T-helper 2 cell treated with Interferon-gamma antibody and Interleukin-4, amounts not matched to agents 100 ng/mL and 5 ng/mL, for 36 hours (primary cell): ENCODE measurements at regions not wholly inside any gene's neighbourhood (a gene's known extent, or its start where the extent isn't known, plus 50 kb on each side); places are given as distances from the start of the nearest gene placed in this dataset.

Experiments used
- intact Hi-C: fragments of 100-400 bp; cut with micrococcal nuclease; formaldehyde crosslinking; loops from one replicate; pipeline ENCODE4 v1.15.1; 2023

GRCh38 chr2:145992572-145992971 is 1472.7 kb upstream of the ZEB2 start:
- intact Hi-C loops, result no loop called here

GRCh38 chr2:145987793-145988192 is 1467.9 kb upstream of the ZEB2 start:
- intact Hi-C loops, result no loop called here

- intact Hi-C loops, result no loop called here
Observed at GRCh38 chr2:145985517-145985916, 1465.6 kb upstream of the ZEB2 start.

DNA sequence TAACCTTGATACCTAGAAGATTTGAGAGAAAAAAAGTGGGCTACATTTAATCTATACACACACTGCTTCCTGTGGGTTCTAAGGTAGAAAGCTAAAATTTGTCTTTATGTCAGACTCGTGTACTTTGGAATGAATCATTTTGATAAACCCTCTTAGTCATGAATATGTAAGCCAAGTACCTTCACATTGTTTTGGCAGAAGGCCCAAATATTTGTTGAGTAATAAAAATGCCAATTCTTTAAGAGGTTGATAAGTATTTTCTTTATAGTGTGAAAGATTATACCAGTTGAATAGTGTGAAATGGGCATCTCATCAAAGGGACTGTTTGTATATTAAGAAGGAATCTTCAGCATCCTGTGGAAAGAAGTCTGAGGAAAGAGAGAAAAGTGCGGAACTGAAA is 1464.7 kb upstream of the ZEB2 start:
- intact Hi-C loops, result no loop called here

GRCh38 chr2:145980318-145980717 is 1460.4 kb upstream of the ZEB2 start:
- intact Hi-C loops, result no loop called here

- intact Hi-C loops, result no loop called here
Observed at GRCh38 chr2:145975406-145975805, 1455.5 kb upstream of the ZEB2 start.

- intact Hi-C loops, result no loop called here
Observed at GRCh38 chr2:145961846-145962245, 1441.9 kb upstream of the ZEB2 start.

- intact Hi-C loops, result no loop called here
Observed at GRCh38 chr2:145960479-145961163, 1440.7 kb upstream of the ZEB2 start.

GRCh38 chr2:145958611-145959010 is 1438.7 kb upstream of the ZEB2 start:
- intact Hi-C loops, result no loop called here

DNA sequence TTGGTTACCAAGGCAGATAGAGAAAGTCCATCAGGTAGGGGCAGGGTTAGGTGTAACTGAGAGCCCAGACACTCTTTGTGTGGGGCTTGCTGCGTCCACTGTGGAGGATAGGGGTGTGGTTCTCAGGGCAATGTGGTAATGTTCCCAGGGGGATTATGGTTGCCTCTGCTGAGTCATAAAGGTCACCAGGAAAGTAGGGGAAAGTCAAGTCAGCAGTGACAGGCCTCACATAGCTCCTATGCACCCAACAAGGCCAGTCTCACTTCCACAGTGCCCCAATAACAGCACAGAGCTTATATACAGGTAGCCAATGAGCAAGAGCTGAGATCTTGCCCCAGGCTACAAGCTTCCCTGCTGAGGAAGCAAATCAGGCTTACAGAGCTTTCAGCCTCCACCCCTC is 1438.0 kb upstream of the ZEB2 start:
- intact Hi-C loops, result no loop called here

- intact Hi-C loops, result no loop called here
Observed at GRCh38 chr2:145939949-145940348, 1420.0 kb upstream of the ZEB2 start.

GRCh38 chr2:145935016-145935415 is 1415.1 kb upstream of the ZEB2 start:
- intact Hi-C loops, result no loop called here

DNA sequence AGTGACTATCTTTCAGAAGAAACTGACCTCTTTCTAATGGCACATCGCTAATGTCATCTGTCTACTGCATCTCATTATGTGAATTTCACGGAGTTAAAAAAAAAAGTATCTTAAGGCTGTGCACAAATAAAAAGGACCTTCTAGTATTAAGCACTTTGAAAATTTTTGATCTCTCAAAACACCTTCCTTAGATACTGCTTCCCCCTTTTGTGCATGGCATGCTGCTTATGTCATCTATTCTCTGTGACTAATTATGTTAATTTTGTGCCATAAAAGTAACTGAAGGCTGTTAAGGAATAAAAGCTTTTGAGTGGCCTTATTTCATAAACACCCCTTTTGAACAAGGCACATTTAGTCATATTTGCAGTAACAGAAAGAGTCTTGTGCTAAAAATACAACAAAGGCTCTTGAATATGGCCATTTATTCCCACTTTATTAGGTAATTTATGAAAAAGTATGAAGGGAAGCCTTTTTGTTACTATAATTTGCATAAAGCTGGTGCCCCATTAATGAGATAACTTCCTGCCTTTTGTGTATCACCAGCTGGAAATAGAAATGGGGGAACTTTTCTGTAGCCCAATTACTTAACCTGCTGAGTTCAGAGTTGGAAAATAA is 1412.0 kb upstream of the ZEB2 start:
- intact Hi-C loops, result no loop called here

GRCh38 chr2:145930318-145930717 is 1410.4 kb upstream of the ZEB2 start:
- intact Hi-C loops, result no loop called here

DNA sequence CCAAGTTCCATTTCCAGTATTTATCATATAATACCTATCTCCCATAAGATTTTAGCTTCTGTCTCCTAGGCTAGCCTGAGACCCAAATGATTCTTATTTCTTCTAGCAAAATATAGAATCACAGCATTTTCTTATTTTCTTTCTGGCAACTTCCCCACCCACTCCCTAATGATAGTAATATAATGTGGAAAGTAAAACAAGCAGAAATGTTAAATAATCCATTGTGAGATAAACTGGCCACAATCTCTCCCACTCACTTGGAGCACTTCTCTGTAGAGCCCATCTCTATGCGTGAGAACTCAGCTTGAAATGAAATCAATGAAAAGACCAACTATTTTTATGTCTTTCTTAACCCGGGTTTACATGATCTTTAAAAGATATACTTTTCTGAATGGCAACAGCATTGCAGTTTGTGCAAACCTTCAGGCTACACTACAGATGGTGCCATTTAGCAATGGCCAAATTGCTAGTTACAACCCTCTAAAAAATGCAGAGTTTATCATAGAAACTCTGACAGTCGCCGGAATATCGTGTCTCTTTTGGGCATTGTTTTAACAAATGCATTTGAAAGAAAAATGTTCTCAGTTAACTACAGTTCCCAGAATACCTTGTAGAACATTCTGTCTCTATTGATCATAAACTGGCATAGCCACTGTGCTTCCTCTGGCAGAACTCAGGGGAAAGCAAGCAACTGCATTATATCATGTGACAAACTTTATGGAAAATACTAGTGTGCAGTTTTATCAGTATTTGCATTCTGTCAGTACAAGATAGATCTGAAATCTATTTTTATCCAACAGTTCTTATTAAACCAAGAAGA is 1407.4 kb upstream of the ZEB2 start:
- intact Hi-C loops, result no loop called here

GRCh38 chr2:145925591-145925990 is 1405.7 kb upstream of the ZEB2 start:
- intact Hi-C loops, result no loop called here

- intact Hi-C loops, result no loop called here
Observed at GRCh38 chr2:145919477-145919876, 1399.6 kb upstream of the ZEB2 start.

GRCh38 chr2:145918951-145919350 is 1399.0 kb upstream of the ZEB2 start:
- intact Hi-C loops, result no loop called here

DNA sequence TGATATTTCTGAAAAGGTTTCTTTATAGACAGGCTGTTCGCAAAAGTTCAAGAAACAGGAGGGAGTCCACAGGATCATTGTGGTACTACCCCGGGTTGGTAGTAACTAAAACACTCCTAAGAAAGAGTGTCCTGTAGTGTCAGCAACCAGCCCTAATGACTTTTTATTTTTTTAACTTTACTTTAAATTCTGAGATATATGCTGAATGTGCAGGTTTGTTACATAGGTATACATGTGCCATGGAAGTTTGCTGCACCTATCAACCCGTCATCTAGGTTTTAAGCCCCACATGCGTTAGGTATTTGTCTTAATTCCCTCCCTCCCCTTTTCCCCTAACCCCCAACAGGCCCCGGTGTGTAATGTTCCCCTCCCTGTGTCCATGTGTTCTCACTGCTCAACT is 1396.9 kb upstream of the ZEB2 start:
- intact Hi-C loops, result no loop called here

- intact Hi-C loops, result no loop called here
Observed at GRCh38 chr2:145914716-145915115, 1394.8 kb upstream of the ZEB2 start.

DNA sequence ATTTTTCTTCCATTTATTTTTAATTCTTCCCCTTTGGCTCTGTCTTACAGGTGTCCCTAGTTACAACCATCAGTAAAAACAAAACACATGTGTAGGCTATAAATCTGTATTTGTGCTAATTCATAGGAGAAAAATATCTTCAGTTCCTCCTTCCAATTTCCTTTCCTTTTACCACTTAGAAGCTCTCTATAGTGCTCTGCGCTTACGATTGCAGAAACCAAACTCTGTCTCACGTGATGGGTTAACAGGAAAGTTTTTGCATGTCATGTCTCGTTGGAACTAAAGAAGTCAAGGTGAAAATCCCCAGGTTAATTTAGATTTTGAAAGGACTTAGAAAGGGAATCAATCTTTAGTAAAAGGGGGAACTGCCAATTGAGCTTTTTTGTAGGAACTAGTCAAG is 1390.5 kb upstream of the ZEB2 start:
- intact Hi-C loops, result no loop called here

DNA sequence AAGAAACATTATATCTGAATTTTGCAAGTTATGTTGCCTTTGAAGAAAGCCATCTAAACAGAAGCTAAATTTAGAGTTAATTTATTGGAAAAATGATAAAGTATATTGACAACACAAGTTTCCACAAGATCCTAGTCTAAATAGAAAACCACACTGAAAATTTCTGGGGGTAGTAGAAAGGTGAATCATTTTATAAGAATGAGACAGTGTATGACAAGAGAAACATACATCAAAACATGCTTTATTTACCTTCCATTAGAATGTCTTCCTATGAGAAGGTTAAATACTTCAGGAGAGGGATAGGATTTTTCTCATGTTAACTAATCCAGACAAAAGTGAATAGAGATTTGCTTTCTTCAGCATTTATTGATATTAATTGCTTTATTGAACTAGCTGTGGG is 1389.8 kb upstream of the ZEB2 start:
- intact Hi-C loops, result no loop called here
